Hepatocyte (in vitro differentiated cells): ENCODE measurements at regions not wholly inside any gene's neighbourhood (a gene's known extent, or its start where the extent isn't known, plus 50 kb on each side); places are given as distances from the start of the nearest gene placed in this dataset.

Experiments
- DNase-seq: peaks from one replicate; pipeline ENCODE4 v3.0.0-alpha.2; 2016; ENCODE audit warnings: low spot score
- H2AFZ ChIP-seq: fragments of 200-600 bp; sonication (generic); 2 replicates; pipeline ENCODE4 v1.6.0; 2016; ENCODE audit warnings: antibody characterized with exemption, mild to moderate bottlenecking
- H3K27ac ChIP-seq: fragments of 200-600 bp; sonication (generic); 2 replicates; pipeline ENCODE4 v1.5.1; 2016; ENCODE audit warnings: mild to moderate bottlenecking
- H3K27me3 ChIP-seq: fragments of 200-600 bp; sonication (generic); 2 replicates; pipeline ENCODE4 v1.6.1; 2016
- H3K36me3 ChIP-seq: fragments of 200-600 bp; sonication (generic); replicated peaks from 2 replicates; pipeline ENCODE4 v1.5.1; 2016; ENCODE audit warnings: low read depth; ENCODE audit not compliant: insufficient read depth
- H3K4me1 ChIP-seq: fragments of 200-600 bp; sonication (generic); 2 replicates; pipeline ENCODE4 v1.5.1; 2016; ENCODE audit warnings: mild to moderate bottlenecking, moderate library complexity; ENCODE audit not compliant: insufficient read depth
- H3K4me2 ChIP-seq: fragments of 200-600 bp; sonication (generic); 2 replicates; pipeline ENCODE4 v1.6.0; 2016
- H3K4me3 ChIP-seq: fragments of 200-600 bp; sonication (generic); 2 replicates; pipeline ENCODE4 v1.5.1; 2016; ENCODE audit warnings: mild to moderate bottlenecking
- H3K79me2 ChIP-seq: fragments of 200-600 bp; sonication (generic); 2 replicates; pipeline ENCODE4 v1.6.0; 2017; ENCODE audit warnings: mild to moderate bottlenecking
- H3K9me2 ChIP-seq: fragments of 200-600 bp; sonication (generic); replicated peaks from 2 replicates; pipeline ENCODE4 v1.6.0; 2017; ENCODE audit warnings: mild to moderate bottlenecking; ENCODE audit not compliant: insufficient read depth
- H3K9me3 ChIP-seq: fragments of 200-600 bp; sonication (generic); 2 replicates; pipeline ENCODE4 v1.5.1; 2016; ENCODE audit warnings: low read depth, mild to moderate bottlenecking
- H4K20me1 ChIP-seq: fragments of 200-600 bp; sonication (generic); 2 replicates; pipeline ENCODE4 v1.6.0; 2016; ENCODE audit warnings: mild to moderate bottlenecking; ENCODE audit not compliant: insufficient read depth, poor library complexity, severe bottlenecking
- CTCF ChIP-seq: fragments of 200-600 bp; sonication (generic); IDR thresholded peaks from 2 replicates; pipeline ENCODE4 v1.5.1; 2016; ENCODE audit warnings: antibody characterized with exemption, mild to moderate bottlenecking; ENCODE audit not compliant: poor library complexity
- EZH2 ChIP-seq: fragments of 200-600 bp; sonication (generic); IDR thresholded peaks from 2 replicates; pipeline ENCODE4 v1.6.1; 2016; ENCODE audit warnings: antibody characterized with exemption, mild to moderate bottlenecking, borderline replicate concordance
- EZH2phosphoT487 ChIP-seq: fragments of 200-600 bp; sonication (generic); IDR thresholded peaks from one replicate; pipeline ENCODE4 v1.6.1; 2018; ENCODE audit warnings: antibody characterized with exemption, mild to moderate bottlenecking, low read depth, moderate library complexity; ENCODE audit not compliant: unreplicated experiment, severe bottlenecking

DNA sequence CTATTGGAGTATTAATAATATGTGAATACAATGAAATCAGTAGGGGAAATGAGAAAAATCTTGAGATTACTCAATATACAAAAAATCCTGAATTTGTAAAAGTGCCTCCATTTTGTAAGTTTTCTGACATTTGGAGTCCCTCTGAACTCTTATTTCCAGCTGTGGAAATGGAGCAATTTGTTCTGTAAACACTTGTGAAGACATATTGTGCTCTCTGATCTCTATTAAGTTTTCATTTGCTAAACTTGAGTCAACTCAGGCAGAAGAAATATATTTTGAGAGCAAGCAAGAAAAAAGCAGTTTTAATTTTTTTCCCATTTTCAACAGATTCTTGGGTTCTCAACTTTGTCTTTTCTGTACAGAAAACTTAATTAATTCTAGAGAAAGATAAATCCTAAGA is 51.4 kb upstream of the PCDH18 start:
- no peak overlapping the region for H2AFZ ChIP-seq
- no peaks in the 10 kb centered on the region for H3K27me3 ChIP-seq
- no peak for TF ChIP-seq EZH2
- TF ChIP-seq CTCF = no peak
- TF ChIP-seq EZH2phosphoT487 = no peak
- no peak overlapping the region for H3K4me3 ChIP-seq
- no peak for DNase-seq
- no peak overlapping the region for H3K27ac ChIP-seq
- H3K36me3 ChIP-seq = no peaks in the 10 kb centered on the region
- no peaks in the 10 kb centered on the region for H3K9me3 ChIP-seq
- no peak overlapping the region for H3K4me2 ChIP-seq
- H3K9me2 ChIP-seq = no peaks in the 10 kb centered on the region
- H4K20me1 ChIP-seq = no peaks in the 10 kb centered on the region
- H3K4me1 ChIP-seq = no peaks in the 10 kb centered on the region
- H3K79me2 ChIP-seq = no peaks in the 10 kb centered on the region
